ES-I3 (cell line): ENCODE measurements at regions not wholly inside any gene's neighbourhood (a gene's known extent, or its start where the extent isn't known, plus 50 kb on each side); places are given as distances from the start of the nearest gene placed in this dataset.

Source experiments
- H3K36me3 ChIP-seq: 2 replicates; pipeline ENCODE4 v1.6.1; 2013; ENCODE audit warnings: mild to moderate bottlenecking, low read length, control low read depth, moderate library complexity; ENCODE audit not compliant: insufficient read depth
- H3K4me1 ChIP-seq: 2 replicates; pipeline ENCODE4 v1.6.1; 2013; ENCODE audit warnings: mild to moderate bottlenecking, control low read depth, low read length; ENCODE audit not compliant: insufficient read depth
- H3K9ac ChIP-seq: 2 replicates; pipeline ENCODE4 v1.6.1; 2013; ENCODE audit warnings: low read depth, mild to moderate bottlenecking, low read length, moderate library complexity
- H3K9me3 ChIP-seq: 2 replicates; pipeline ENCODE4 v1.6.1; 2013; ENCODE audit warnings: mild to moderate bottlenecking, low read length, moderate library complexity; ENCODE audit not compliant: control insufficient read depth, insufficient read depth

GRCh38 chr10:90435296-90435695 lies 422.5 kb downstream of the HTR7 start:
- Histone ChIP-seq H3K9me3 (no peaks in the 10 kb centered on the region), H3K4me1 (no peaks in the 10 kb centered on the region), H3K9ac (no peak overlapping the region), H3K36me3 (no peaks in the 10 kb centered on the region)

DNA sequence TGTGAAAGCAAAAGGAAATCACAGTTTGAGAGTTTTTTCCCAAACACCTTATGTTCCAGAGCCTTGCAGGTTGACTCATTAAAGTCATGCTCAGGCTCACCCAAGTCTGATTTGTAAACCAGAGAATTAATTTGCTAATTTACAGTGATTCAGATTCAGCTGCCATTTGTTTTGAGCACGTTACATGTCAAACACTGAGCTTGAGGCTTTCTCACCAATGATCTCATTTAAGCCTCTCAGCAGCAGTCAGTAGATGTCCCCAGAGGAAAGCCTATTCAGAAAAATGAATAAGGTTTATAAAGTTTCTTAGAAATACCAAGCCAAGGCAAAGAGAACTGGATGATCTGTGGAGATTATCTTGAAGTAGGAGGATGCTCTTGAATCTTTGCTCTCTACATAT lies 420.4 kb downstream of the HTR7 start:
- Histone ChIP-seq H3K36me3 (no peaks in the 10 kb centered on the region), H3K9me3 (no peaks in the 10 kb centered on the region), H3K4me1 (no peaks in the 10 kb centered on the region), H3K9ac (no peak overlapping the region)

DNA sequence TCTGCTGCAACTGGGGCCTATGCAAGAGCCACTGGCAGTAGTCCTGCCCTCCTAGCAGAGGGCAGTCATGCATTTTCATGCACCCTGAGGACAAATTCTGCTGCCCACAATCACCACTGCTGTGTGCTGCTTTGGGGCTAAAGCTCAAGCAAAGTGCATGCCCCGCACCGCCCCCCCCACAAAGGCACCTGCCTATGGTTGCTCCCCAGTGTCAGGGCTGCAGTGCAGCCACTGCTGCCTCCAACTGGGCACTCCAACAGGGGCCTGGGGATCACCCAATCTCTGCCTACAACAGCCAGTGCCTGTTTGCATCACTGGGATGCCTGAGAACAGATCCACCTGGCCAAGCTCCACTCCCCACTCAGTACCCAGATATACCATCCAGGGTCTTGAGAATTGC lies 417.0 kb downstream of the HTR7 start:
- Histone ChIP-seq H3K9me3 (no peaks in the 10 kb centered on the region), H3K9ac (no peak overlapping the region), H3K4me1 (no peaks in the 10 kb centered on the region), H3K36me3 (no peaks in the 10 kb centered on the region)

GRCh38 chr10:90443342-90443741 lies 414.5 kb downstream of the HTR7 start:
- no peak overlapping the region for H3K9ac ChIP-seq

GRCh38 chr10:90447831-90448230 lies 410.0 kb downstream of the HTR7 start:
- no peaks in the 10 kb centered on the region for H3K9me3 ChIP-seq
- no peaks in the 10 kb centered on the region for H3K36me3 ChIP-seq
- no peaks in the 10 kb centered on the region for H3K4me1 ChIP-seq
- no peak overlapping the region for H3K9ac ChIP-seq

More at GRCh38 chr10:90443342-90443741, 414.5 kb downstream of the HTR7 start:
- H3K4me1 ChIP-seq: no peaks in the 10 kb centered on the region
- no peaks in the 10 kb centered on the region for H3K36me3 ChIP-seq
- no peaks in the 10 kb centered on the region for H3K9me3 ChIP-seq

GRCh38 chr10:90450797-90451196 lies 407.0 kb downstream of the HTR7 start:
- Histone ChIP-seq H3K36me3 (no peaks in the 10 kb centered on the region), H3K4me1 (no peaks in the 10 kb centered on the region), H3K9me3 (no peaks in the 10 kb centered on the region), H3K9ac (no peak overlapping the region)

GRCh38 chr10:90451283-90451682 lies 406.6 kb downstream of the HTR7 start:
- Histone ChIP-seq H3K9ac (no peak overlapping the region), H3K36me3 (no peaks in the 10 kb centered on the region), H3K9me3 (no peaks in the 10 kb centered on the region), H3K4me1 (no peaks in the 10 kb centered on the region)

GRCh38 chr10:90458054-90458453 lies 399.8 kb downstream of the HTR7 start:
- Histone ChIP-seq H3K36me3 (no peaks in the 10 kb centered on the region), H3K4me1 (no peaks in the 10 kb centered on the region), H3K9me3 (no peaks in the 10 kb centered on the region; the same call in 1 of the 2 replicates), H3K9ac (no peak overlapping the region)

GRCh38 chr10:90458571-90458970 lies 399.3 kb downstream of the HTR7 start:
- H3K36me3 ChIP-seq: no peaks in the 10 kb centered on the region
- H3K9me3 ChIP-seq: no peaks in the 10 kb centered on the region; the same call in 1 of the 2 replicates
- H3K9ac ChIP-seq: no peak overlapping the region
- H3K4me1 ChIP-seq: no peaks in the 10 kb centered on the region

DNA sequence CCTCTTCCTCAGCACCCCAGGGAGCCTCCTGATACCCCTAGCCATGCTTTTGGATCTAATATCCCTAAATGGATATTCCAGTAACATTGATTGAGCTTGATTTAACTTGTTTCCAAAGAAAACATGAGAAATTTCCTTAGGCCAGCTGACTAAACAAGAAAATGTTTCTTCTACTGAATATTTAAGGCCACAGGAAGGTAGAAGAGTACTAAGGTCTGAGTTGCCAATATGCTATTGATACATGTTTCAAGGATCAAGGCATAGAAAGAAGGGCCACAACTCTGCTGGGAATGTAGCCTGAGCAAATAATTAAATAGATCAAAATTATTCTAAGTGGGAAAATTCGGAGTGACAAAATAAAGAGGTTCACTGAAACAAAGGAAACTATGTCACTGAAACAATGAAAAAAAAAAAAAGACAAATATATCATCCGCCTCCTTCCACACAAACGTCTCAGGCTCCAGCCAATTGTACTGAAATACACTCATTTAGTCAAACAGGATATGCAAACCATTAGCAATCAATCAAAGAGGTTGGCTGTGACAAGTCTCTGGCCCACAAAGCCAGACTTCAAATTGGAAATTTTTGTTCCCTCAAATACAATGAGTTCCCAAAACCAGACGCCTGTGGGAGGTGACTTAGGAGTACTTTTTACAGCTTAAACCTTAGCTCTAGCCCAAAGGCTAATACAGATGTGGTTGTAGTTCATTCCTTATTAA lies 396.2 kb downstream of the HTR7 start:
- Histone ChIP-seq H3K9me3 (no peaks in the 10 kb centered on the region; the same call in 1 of the 2 replicates), H3K9ac (no peak overlapping the region), H3K36me3 (no peaks in the 10 kb centered on the region), H3K4me1 (no peaks in the 10 kb centered on the region)

DNA sequence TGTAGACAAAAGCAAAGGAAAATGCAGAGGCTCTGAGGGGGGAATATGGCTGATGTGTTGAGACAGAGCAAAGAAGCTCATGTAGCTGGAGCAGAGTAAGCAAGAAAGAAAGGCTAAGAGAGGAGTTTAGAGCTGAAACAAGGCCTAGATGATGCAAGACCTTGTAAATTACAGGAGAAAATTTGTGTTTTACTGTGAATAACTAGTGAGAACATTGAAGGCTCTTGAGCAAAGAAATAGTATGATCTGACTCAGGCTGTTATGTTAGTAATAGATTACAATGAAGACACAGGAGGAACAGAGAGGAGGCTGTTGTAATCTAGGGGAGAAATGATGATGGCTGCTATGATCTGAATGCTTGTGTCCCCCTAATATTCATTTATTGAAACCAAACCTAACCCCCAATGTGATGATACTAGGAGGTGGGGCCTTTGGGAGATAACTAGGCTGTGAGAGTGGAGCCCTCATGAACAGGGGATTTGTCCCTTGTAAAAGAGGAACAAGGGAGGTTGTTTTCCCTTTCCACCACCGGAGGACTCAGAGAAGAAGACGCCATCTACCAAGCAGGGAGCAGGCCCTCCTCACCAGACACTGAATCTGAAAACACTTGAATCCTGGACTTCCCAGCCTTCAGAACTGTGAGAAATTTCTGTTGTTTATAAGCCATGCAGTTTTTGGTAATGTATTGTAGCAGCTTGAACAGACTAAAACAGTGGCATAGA lies 394.9 kb downstream of the HTR7 start:
- H3K9me3 ChIP-seq: no peaks in the 10 kb centered on the region; the same call in 1 of the 2 replicates
- H3K9ac ChIP-seq: no peak overlapping the region
- no peaks in the 10 kb centered on the region for H3K4me1 ChIP-seq
- H3K36me3 ChIP-seq: no peaks in the 10 kb centered on the region

DNA sequence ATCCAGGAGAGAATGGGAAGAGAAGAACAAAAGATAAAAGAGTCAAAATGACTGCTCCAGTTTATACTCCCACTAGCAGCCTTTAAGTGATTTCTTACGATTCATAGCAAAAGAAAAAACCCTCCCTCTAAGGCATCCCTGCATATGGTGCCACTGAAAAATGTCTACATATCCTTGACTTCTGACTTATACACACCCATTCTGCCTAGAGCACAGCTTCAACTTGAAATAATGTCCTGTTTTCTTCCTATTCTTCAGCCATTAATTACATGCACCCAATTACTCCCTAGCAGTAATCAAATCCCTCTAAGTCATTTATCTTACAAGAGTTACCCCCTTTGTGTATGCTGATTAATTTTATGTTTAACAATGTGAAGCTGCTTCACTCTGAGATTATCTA lies 393.5 kb downstream of the HTR7 start:
- no peak overlapping the region for H3K9ac ChIP-seq
- H3K4me1 ChIP-seq: no peaks in the 10 kb centered on the region
- no peaks in the 10 kb centered on the region for H3K36me3 ChIP-seq
- H3K9me3 ChIP-seq: no peaks in the 10 kb centered on the region; the same call in 1 of the 2 replicates

DNA sequence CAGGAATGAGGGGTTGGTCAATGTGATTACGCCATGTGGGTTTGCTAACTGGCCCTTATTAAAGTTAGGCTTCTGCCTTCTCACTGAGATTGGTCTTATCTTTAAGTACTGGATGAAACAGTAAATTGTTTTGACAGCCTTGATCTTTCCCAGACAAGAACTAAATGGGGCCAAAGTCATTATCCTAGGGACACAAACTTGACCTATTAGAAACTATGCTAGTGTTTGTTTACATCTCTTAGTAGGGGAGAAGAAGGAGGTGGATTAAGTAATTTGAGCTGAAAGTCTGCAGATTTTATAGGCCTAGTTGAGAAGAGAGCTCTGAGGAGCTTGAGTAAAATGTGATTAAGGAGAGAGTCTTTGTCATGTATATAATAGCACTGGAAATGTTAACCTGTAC lies 386.9 kb downstream of the HTR7 start:
- Histone ChIP-seq H3K9me3 (no peaks in the 10 kb centered on the region; the same call in 1 of the 2 replicates), H3K9ac (no peak overlapping the region), H3K36me3 (no peaks in the 10 kb centered on the region), H3K4me1 (peaks cover 3% of the 10 kb centered on the region; the same call in 1 of the 2 replicates)

DNA sequence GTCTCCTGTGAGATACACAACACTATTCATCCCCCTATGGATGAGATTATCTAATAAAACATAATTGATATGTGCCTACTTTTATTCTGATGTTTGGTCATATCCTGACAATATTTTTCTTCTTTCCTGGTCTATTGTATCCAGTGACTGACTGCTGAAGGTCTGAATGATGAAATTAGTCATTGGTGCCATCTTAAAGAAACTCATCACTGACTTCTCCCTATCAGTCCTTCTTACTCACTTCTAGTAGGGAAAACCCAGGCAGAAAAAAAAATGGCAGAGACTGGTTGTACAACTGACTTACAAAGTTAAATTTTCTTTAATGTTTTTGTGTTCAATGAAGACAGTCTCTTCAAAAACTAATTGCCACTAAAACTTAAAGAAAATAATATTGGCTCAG lies 377.4 kb downstream of the HTR7 start:
- Histone ChIP-seq H3K9me3 (no peaks in the 10 kb centered on the region), H3K36me3 (no peaks in the 10 kb centered on the region), H3K9ac (no peak overlapping the region), H3K4me1 (peaks cover 12% of the 10 kb centered on the region)

GRCh38 chr10:90481326-90481923 lies 376.4 kb downstream of the HTR7 start:
- H3K36me3 ChIP-seq: no peaks in the 10 kb centered on the region
- no peak overlapping the region for H3K9ac ChIP-seq
- H3K4me1 ChIP-seq: peaks cover 12% of the 10 kb centered on the region
- no peaks in the 10 kb centered on the region for H3K9me3 ChIP-seq
